SK-N-SH treated with all-trans-retinoic acid at 6 μM for 48 hours (cell line): ENCODE measurements at regions not wholly inside any gene's neighbourhood (a gene's known extent, or its start where the extent isn't known, plus 50 kb on each side); places are given as distances from the start of the nearest gene placed in this dataset.

Experiments
- ISL1 ChIP-seq: fragments of 250-450 bp; sonication (Bioruptor Pico); IDR thresholded peaks from 2 replicates; pipeline ENCODE4 v2.1.2; 2022; ENCODE audit warnings: mild to moderate bottlenecking, moderate library complexity
- TF ChIP-seq, protein P1 (sequence below): fragments of 250-450 bp; sonication (Bioruptor Pico); IDR thresholded peaks from 2 replicates; pipeline ENCODE4 v1.5.1; 2020; ENCODE audit warnings: low read depth, mild to moderate bottlenecking, moderate library complexity

DNA sequence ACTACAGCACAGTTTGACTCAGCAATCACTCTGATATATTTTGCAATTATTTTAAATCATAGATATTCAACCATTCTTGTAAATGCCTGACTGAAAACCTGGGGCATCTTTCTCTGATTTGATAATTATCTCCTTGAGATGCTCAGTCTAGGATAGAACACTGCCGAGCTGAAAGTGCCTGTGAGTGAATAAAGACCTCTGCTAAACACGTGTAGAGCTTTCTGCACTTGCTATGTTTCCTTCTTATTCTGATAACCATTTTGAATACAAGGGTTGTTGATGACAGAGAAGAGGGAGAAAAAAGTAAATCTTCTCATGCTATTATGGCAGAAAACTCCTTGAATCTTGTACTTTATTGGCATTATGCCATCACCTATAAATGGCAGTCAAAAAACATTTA lies 1843.4 kb upstream of the IGFBP7 start:
- no peak for TF ChIP-seq ISL1
- TF ChIP-seq, protein P1, sequence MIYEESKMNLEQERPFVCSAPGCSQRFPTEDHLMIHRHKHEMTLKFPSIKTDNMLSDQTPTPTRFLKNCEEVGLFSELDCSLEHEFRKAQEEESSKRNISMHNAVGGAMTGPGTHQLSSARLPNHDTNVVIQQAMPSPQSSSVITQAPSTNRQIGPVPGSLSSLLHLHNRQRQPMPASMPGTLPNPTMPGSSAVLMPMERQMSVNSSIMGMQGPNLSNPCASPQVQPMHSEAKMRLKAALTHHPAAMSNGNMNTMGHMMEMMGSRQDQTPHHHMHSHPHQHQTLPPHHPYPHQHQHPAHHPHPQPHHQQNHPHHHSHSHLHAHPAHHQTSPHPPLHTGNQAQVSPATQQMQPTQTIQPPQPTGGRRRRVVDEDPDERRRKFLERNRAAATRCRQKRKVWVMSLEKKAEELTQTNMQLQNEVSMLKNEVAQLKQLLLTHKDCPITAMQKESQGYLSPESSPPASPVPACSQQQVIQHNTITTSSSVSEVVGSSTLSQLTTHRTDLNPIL (CRISPR knock-in tag), result no peak
